H1 (cell line): ENCODE measurements at regions not wholly inside any gene's neighbourhood (a gene's known extent, or its start where the extent isn't known, plus 50 kb on each side); places are given as distances from the start of the nearest gene placed in this dataset.

Experiments used
- CHD1 ChIP-seq: IDR thresholded peaks from 2 replicates; pipeline ENCODE4 v1.6.1; 2012; ENCODE audit warnings: low read depth, low read length, improper control_type of control experiment
- CTCF ChIP-seq, 3 experiments: IDR thresholded peaks; 1 replicate in 2 of 3; 2 replicates in 1 of 3; pipeline versions ENCODE4 v1.5.1 to v1.6.1; 2011; ENCODE audit warnings: low read length in 3 of 3, mild to moderate bottlenecking in 3 of 3, inconsistent platforms in 2 of 3, low read depth in 1 of 3, moderate library complexity in 1 of 3; ENCODE audit not compliant: insufficient read depth in 1 of 3; ENCODE audit errors: control extremely low read depth in 1 of 3
- JUND ChIP-seq: IDR thresholded peaks from 2 replicates; pipeline ENCODE4 v1.6.1; 2011; ENCODE audit warnings: mild to moderate bottlenecking, improper control_type of control experiment, low read length
- MAFK ChIP-seq: IDR thresholded peaks from 2 replicates; pipeline ENCODE4 v1.6.1; 2012; ENCODE audit warnings: low read depth, mild to moderate bottlenecking, improper control_type of control experiment, low read length
- POLR2A ChIP-seq, 2 experiments: IDR thresholded peaks; 1 replicate in 1 of 2; 2 replicates in 1 of 2; pipeline ENCODE4 v1.6.1; 2011; ENCODE audit warnings: low read depth in 2 of 2, low read length in 2 of 2, mild to moderate bottlenecking in 2 of 2; ENCODE audit errors: control extremely low read depth in 1 of 2
- RBBP5 ChIP-seq: IDR thresholded peaks from 2 replicates; pipeline ENCODE4 v1.7.1; 2012; ENCODE audit warnings: low read depth, mild to moderate bottlenecking, inconsistent platforms, low read length, moderate library complexity, borderline replicate concordance
- SRF ChIP-seq: IDR thresholded peaks from 2 replicates; pipeline ENCODE4 v1.6.1; 2011; ENCODE audit warnings: mild to moderate bottlenecking, low read depth, low read length, moderate library complexity
- USF2 ChIP-seq: IDR thresholded peaks from 2 replicates; pipeline ENCODE4 v1.6.1; 2011; ENCODE audit warnings: low read length, improper control_type of control experiment
- YY1 ChIP-seq: IDR thresholded peaks from 2 replicates; pipeline ENCODE4 v1.6.1; 2011; ENCODE audit warnings: low read depth, mild to moderate bottlenecking, low read length

DNA sequence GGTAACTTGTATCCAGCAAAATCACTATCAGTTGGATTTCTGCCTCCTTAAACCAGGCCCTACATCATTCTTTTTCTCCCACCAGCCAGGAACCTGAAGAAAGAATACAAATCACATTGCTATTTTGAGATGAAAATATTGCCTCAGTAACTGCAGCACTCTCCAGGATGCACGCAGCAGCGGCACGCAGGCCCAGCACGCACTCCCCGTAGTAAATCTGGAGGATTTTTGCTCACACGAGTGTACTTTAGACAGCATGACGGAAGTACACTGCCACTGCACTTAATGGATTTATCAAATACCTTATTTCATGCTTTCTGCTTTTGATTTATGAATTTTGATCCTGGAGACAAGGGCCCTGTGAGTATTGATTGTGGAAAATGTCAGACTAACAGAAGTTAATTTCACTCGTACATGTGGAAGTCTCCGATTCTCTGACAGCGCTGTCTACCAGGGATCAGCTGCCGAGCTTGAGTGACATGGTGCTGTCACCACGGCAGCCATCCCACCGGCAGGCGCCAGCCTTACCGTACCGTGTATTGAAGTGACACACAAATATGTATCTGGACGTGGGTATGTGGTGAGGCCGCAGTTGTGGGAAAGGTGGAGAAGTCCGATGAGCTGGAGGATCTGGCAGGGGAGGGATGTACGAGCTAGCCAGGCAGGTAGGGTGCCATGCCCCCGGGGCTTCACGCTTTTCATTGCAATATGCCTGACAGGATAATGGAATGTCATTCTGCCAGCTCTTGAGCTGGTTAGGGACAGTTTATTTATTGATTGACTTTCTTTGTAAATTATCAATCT, 863.7 kb downstream of the GALR1 start:
- TF ChIP-seq CTCF (IDR thresholded peaks at IDR 0.05; ENCODE audit: control extremely low read depth in 1 of 3, insufficient read depth in 1 of 3, low read depth in 1 of 3, low read length in 3 of 3) (no peak), USF2 (no peak), RBBP5 (no peak), POLR2A (IDR thresholded peaks at IDR 0.05; ENCODE audit: control extremely low read depth in 1 of 2, low read depth in 2 of 2, low read length in 2 of 2) (no peak), SRF (no peak), JUND (no peak), MAFK (no peak), CHD1 (no peak), YY1 (no peak)
